HG02759 (cell line): ENCODE measurements at regions not wholly inside any gene's neighbourhood (a gene's known extent, or its start where the extent isn't known, plus 50 kb on each side); places are given as distances from the start of the nearest gene placed in this dataset.

Experiments used
- ATAC-seq: cut with Tn5 transposase; IDR thresholded peaks from one replicate; pipeline ENCODE4 v1.9.1; 2021; ENCODE audit warnings: mild to moderate bottlenecking, moderate library complexity; ENCODE audit not compliant: unreplicated experiment

DNA sequence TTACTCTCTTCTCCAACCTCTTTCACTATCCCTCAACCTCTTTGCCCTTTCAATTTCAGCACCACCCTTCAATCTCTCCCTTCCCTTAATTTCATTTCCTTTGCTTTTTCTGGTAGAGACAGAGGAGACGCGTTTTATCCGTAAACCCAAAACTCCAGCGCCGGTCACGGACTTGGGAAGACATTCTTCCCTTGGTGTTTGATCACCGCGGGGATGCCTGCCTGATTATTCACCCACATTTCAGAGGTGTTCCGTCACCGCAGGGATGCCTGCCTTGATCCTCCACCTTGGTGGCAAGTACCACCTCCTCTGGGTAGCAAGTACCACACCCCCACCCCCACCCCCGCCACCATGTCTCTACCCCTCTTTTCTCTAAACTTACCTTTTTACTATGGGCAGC, 669.4 kb upstream of the PKDCC start:
- no peak for ATAC-seq

DNA sequence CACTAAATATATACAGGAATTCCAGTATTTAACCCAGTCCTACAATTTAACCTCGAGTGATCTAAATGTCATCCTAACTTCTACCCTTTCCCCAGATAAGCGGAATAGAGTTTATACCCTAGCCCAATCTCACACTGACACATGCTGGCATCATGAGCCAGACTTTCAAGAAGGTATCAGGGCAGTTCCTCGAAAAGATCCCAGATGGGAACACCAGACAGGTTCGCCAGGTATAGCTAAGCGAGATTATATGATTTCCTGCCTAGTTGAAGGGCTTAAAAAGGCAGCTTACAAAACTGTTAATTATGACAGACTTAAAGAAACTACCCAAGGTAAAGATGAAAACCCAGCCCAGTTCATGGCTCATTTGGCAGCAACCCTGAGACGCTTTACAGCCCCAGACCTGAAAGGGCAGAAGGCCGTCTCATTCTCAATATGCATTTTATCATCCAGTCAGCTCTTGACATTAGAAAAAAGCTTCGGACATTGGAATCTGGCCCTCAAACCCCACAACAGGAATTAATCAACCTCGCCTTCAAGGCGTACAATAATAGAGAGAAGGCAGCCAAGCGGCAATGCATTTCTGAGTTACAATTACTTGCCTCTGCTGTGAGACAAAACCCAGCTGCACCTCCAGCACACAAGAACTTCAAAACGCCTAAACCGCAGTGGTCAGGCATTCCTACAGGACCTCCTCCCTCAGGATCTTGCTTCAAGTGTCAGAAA, 668.2 kb upstream of the PKDCC start:
- no peak for ATAC-seq

GRCh38 chr2:41381701-41382100, 666.1 kb upstream of the PKDCC start:
- no peak for ATAC-seq

GRCh38 chr2:41387519-41387918, 660.3 kb upstream of the PKDCC start:
- no peak for ATAC-seq

GRCh38 chr2:41393621-41394020, 654.2 kb upstream of the PKDCC start:
- ATAC-seq = no peak

- no peak for ATAC-seq
Observed at GRCh38 chr2:41394541-41394940, 653.3 kb upstream of the PKDCC start.

- no peak for ATAC-seq
Observed at GRCh38 chr2:41395692-41396091, 652.1 kb upstream of the PKDCC start.

- ATAC-seq = no peak
Observed at GRCh38 chr2:41399437-41400087, 648.3 kb upstream of the PKDCC start.

DNA sequence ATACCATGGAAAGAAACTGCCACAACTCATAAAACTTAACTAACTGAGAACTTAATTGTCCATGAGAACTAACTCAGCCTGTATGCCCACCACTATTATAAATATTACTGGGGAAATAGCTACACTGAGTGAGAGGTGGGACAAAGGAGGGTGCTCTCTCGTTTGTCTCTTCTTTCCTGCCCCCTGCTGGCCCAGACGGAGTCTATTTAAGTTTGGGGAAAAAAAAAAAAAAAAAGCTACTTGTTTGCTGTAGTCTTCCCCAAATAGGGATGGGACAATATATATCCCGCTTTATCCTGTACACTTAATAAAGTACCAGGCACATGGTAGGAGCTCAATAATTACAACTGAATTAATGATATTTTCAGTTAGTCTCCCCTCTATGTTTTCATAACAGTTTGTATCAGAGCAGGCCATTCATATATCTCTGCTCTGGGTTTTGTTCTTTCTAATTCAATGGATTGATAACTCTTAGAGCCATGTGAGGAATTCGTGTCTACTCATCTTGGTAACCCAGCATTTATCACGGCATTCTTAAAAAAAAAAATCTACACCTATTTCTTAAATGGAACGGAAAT, 647.6 kb upstream of the PKDCC start:
- ATAC-seq = no peak

DNA sequence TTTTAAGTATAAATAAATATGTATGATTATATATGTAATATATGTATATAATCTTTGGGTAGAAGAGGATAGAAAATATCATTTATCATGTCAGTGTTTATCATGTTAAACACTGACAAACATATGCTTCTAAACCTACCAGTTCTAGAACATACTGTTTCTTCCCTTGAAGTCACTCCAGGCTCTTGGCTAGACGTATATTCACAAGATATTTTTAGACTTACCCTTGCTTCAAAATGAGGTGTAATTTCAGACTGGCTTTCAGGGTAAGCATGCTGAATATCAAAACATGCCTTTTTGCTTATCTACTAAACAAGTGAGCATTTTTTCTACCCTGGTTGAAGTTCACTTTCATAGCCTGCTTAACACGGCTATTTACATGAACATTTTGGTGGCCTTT, 642.4 kb upstream of the PKDCC start:
- no peak for ATAC-seq

DNA sequence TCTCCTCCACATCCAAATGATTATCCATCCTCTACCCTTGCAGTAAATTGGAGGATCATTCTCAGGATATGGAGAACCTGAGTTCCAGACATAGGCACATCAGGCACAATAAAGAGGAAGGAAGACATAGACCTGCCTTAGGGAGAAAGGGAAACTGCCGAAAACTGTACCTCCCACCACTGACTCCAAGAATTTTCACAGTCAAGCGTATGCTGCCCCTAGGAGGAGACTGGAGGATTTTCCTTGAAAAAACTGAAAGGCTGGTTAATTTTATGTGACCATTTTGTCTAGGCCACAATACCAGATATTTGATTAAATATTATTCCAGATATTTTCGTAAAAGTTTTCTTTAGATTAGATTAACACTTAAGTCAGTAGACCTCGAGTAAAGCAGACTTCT, 638.5 kb upstream of the PKDCC start:
- ATAC-seq = no peak

DNA sequence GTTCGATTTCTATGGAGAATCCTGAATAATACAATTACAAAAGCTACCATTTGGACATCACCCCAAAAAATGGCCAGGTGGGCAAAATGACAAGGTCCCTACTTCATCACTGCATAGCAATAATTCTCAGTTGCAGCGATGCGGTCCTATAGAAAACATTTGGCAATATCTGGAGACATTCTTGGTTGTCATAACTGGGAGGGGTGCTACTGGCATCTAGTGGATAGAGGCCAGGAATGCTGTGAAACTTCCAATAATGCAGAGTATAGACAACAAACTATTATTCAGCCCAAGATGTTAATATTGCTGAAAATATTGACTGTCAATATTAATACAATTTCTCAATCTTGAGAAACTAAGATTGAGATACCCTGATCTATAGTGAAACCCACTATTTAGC, 637.8 kb upstream of the PKDCC start:
- ATAC-seq = no peak

DNA sequence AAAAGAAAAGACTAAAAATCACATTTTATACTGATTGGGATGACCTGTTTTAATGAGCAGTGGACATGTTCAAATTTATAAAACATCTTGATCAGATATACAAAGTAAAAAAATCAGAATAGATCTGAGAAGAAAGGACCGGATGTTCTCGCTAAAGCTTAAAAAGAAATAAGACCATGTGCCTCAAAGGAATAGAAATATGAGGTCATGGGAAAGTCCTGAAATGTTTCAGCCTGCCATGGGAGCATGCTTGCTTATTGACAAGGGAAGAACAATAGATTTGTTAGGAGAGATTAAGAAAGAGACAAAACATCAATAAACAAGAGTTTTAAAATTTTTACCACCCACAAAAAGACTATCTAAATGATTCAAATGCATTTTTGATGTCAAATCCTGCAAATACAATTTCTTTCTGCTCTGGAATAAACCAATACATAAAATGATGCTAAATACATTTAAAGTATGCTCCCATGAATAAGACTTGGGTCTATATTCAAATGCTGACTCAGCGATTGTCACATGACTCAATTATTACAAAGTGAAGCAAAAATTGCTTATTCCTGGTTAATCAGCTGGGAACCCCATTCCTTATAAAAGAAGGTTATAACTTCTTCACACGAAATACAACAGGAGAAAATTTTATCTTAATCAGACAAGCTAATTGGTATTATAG, 633.9 kb upstream of the PKDCC start:
- ATAC-seq = no peak

DNA sequence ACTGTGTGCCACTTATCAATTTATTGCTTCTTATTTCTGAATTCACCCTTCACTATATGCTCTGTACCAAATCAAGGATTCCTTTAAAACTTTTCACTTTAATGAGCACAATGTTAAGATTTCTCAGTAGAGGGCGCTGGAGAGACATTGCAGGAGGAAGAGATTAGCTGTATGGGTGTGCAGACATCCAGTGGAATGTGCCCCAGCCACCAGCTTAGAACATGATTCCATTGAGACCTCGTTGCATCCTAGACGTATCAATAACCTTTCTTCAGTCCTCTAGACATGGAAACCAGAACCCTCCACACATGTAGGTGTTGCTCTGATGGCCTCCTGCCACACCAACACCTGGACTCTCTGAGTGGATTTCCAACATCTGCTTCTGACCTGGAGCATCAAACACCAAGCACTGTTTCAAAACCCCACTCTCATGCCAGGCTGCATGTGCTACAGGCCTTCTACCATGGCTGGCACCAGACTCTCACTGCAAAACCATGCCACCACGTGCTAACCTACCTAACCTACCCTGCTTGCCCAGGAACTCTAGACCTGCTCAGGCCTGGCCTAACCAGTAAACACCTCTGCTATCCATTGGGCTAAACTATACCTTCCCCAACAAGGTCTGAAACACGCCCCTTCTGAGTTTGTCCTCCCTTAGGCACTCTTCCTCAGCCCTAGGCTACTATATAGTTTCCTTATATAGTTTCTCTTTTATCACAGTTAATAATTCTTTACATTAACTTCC, 633.2 kb upstream of the PKDCC start:
- ATAC-seq = peak; percentile 71

DNA sequence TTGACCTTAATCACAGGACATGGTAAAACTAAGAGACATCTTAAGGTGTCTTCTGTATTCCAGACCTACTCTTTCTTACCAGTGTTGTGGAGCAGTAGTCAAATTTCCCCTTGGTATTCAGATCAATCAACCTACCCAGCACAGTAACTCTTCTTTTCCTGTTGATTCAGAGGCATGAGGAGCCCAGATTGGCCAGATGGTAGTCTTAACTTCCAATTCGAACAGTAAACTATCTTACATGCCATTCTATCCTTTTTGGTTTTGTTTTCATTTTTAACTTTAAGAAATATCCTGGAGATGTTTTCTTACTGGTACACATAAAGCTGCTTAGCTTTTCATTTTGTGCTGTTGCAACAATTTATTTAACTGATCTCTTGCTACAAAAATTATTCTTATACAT, 630.3 kb upstream of the PKDCC start:
- no peak for ATAC-seq

DNA sequence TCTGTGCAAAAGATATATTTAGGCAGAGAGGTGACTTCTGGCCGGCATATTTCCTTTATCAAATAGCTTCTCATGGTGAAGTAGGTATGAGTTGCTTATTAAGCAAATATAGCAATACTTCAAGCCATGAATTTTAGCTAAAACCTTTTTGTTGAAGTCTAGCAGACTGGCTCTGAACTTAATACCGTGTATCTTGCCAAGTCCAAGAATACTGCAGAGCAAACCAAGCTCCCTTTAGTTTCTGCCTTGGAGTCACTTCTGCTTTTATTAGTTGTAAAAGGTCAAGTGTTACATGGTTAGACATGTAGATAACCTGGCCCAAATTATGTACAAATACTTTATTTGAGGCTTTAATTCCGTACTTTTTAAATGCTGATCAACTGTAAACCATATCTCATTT, 627.6 kb upstream of the PKDCC start:
- no peak for ATAC-seq

GRCh38 chr2:41420872-41421271, 626.9 kb upstream of the PKDCC start:
- no peak for ATAC-seq

DNA sequence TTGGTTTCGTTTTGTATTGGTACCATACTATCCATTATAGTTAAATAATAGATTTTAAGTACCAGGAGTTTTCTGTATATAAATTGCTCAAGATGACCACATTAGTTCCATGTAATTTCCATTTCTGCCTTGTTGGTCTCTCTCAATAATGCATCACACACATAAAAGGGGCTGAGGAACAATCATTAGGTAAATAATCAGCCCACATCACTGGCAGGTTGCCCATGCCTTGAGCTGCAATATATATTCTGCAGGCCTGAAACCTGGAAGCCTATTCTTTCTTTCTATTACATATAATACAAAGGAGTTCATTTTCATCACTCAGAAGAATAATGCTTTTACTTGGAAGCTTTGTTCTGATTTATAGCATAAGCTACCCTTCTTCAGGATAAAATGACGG, 616.1 kb upstream of the PKDCC start:
- no peak for ATAC-seq

DNA sequence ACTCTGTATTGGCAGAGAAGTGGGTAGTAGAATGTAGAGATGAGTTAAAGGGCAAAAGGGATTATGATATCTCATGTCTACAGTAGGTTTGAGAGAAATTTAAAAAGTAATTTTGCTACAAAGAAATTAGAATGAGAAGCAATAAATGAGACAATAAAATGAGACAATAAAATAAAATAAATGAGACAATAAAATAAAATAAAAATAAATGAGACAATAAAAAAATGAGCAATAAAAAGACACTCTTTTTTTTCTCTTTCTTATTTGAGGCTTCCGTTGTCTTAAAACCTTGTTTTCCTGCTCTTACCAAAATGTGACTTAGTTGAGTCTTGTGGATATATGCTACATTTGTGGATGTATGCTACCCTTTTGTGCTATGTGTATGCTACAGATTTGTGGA, 615.4 kb upstream of the PKDCC start:
- ATAC-seq = no peak

DNA sequence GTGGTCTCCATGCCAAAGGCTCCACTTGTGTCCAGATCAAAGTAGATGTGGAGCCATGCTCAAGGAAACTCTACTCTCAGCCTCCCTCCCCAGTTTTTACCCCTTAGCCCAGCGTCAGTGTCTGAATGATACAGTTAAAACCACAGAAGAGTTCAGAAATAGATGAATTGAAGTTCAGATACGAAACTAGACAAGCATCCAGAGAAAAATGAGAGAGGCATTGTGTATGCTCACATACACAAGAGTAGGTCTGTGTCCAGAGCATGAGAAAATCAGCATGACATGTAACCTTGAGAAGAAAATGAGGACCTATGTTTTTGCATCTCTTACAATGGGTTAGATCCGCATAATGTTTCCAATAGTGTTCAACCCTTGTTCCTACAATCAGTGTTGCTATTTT, 612.8 kb upstream of the PKDCC start:
- no peak for ATAC-seq

DNA sequence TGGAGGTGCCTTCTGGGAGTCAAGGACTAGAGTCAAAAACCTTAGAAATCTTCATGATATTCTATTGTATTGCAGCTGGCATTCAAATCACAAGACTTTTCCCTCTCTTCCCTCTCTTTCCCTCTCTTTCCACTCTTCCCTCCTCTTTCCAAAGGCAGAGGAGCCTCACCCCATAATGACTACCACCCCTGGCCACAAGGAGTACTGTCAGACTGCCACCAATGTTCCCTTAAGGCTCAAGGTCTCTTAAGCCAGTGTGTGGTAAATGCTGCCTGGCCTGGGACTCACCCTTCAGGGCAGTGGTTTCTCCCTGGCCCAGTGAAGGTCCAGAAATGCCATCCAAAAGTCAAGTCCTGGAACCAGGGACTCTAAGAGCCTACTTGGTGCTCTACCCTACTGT, 605.9 kb upstream of the PKDCC start:
- no peak for ATAC-seq
